HAP-1 (cell line): ENCODE measurements at regions not wholly inside any gene's neighbourhood (a gene's known extent, or its start where the extent isn't known, plus 50 kb on each side); places are given as distances from the start of the nearest gene placed in this dataset.
A peak's percentile ranks its signal among the peaks of the same experiment; 100 is the strongest.

Experiments used
- DNase-seq, 2 experiments: peaks; one replicate each; pipeline ENCODE4 v3.0.0-alpha.2; 2016 to 2020; ENCODE audit warnings: low spot score in 2 of 2
- H3K27me3 ChIP-seq: fragments of 250-450 bp; sonication (Bioruptor Pico); 2 replicates; pipeline ENCODE4 v1.5.1; 2020; ENCODE audit warnings: low read depth, mild to moderate bottlenecking, moderate library complexity
- H3K36me3 ChIP-seq: fragments of 250-450 bp; sonication (Bioruptor Pico); replicated peaks from 2 replicates; pipeline ENCODE4 v1.5.1; 2020; ENCODE audit warnings: mild to moderate bottlenecking
- H3K4me1 ChIP-seq: fragments of 250-450 bp; sonication (Bioruptor Pico); 2 replicates; pipeline ENCODE4 v1.5.1; 2020; ENCODE audit warnings: mild to moderate bottlenecking
- H3K4me3 ChIP-seq: fragments of 250-450 bp; sonication (Bioruptor Pico); 2 replicates; pipeline ENCODE4 v1.5.1; 2020; ENCODE audit warnings: mild to moderate bottlenecking, moderate library complexity
- H3K9me3 ChIP-seq: fragments of 250-450 bp; sonication (Bioruptor Pico); 2 replicates; pipeline ENCODE4 v1.5.1; 2020; ENCODE audit warnings: mild to moderate bottlenecking, moderate library complexity
- in situ Hi-C: fragments of 300-500 bp; cut with MboI; formaldehyde crosslinking; loops from 3 replicates; pipeline ENCODE4 v1.14.3; 2020; ENCODE audit warnings: low sequenced_read_pairs, inconsistent platforms, mixed read lengths

GRCh38 chr6:22852101-22852500 is 282.7 kb downstream of the HDGFL1 start:
- H3K4me1 ChIP-seq, result no peaks in the 10 kb centered on the region
- H3K27me3 ChIP-seq, result no peaks in the 10 kb centered on the region
- no peaks in the 10 kb centered on the region for H3K36me3 ChIP-seq
- no peak for DNase-seq
- H3K9me3 ChIP-seq, result no peaks in the 10 kb centered on the region
- in situ Hi-C loops, result no loop called here
- no peak overlapping the region for H3K4me3 ChIP-seq

- in situ Hi-C loops, result no loop called here
- Histone ChIP-seq H3K4me3 (no peak overlapping the region), H3K4me1 (peaks cover 19% of the 10 kb centered on the region)
Measured at GRCh38 chr6:22873513-22874136, 304.3 kb downstream of the HDGFL1 start.

GRCh38 chr6:22875845-22876244 is 306.5 kb downstream of the HDGFL1 start:
- H3K4me1 ChIP-seq, result peaks cover 32% of the 10 kb centered on the region
- no peak overlapping the region for H3K4me3 ChIP-seq
- H3K36me3 ChIP-seq, result no peaks in the 10 kb centered on the region
- peaks cover 4% of the 10 kb centered on the region for H3K9me3 ChIP-seq
- H3K27me3 ChIP-seq, result no peaks in the 10 kb centered on the region
- in situ Hi-C loops, result no loop called here
- no peak for DNase-seq

More at GRCh38 chr6:22873513-22874136, 304.3 kb downstream of the HDGFL1 start:
- Histone ChIP-seq H3K36me3 (no peaks in the 10 kb centered on the region), H3K27me3 (no peaks in the 10 kb centered on the region), H3K9me3 (peaks cover 4% of the 10 kb centered on the region)
- DNase-seq, result no peak

- in situ Hi-C loops, result no loop called here
Measured at GRCh38 chr6:22878324-22878701, 308.9 kb downstream of the HDGFL1 start.

GRCh38 chr6:22878706-22879105 is 309.3 kb downstream of the HDGFL1 start:
- Histone ChIP-seq H3K9me3 (peaks cover 4% of the 10 kb centered on the region), H3K27me3 (no peaks in the 10 kb centered on the region), H3K4me3 (no peak overlapping the region), H3K4me1 (peaks cover 37% of the 10 kb centered on the region), H3K36me3 (no peaks in the 10 kb centered on the region)
- in situ Hi-C loops, result no loop called here
- no peak for DNase-seq

More at GRCh38 chr6:22878324-22878701, 308.9 kb downstream of the HDGFL1 start:
- DNase-seq, result peak in 1 of 2 experiments; percentile 56
- H3K4me3 ChIP-seq, result no peak overlapping the region
- peaks cover 4% of the 10 kb centered on the region for H3K9me3 ChIP-seq
- H3K36me3 ChIP-seq, result no peaks in the 10 kb centered on the region
- no peaks in the 10 kb centered on the region for H3K27me3 ChIP-seq
- peaks cover 37% of the 10 kb centered on the region for H3K4me1 ChIP-seq

GRCh38 chr6:22880686-22881433 is 311.5 kb downstream of the HDGFL1 start:
- in situ Hi-C loops, result no loop called here
- Histone ChIP-seq H3K9me3 (no peaks in the 10 kb centered on the region; the same call in 1 of the 2 replicates), H3K4me1 (peaks cover 37% of the 10 kb centered on the region), H3K36me3 (no peaks in the 10 kb centered on the region), H3K4me3 (no peak overlapping the region), H3K27me3 (no peaks in the 10 kb centered on the region)
- no peak for DNase-seq

GRCh38 chr6:22882581-22882980 is 313.2 kb downstream of the HDGFL1 start:
- H3K4me3 ChIP-seq, result no peak overlapping the region
- in situ Hi-C loops, result no loop called here
- H3K9me3 ChIP-seq, result no peaks in the 10 kb centered on the region
- H3K4me1 ChIP-seq, result peaks cover 28% of the 10 kb centered on the region
- DNase-seq, result no peak
- no peaks in the 10 kb centered on the region for H3K27me3 ChIP-seq
- no peaks in the 10 kb centered on the region for H3K36me3 ChIP-seq

GRCh38 chr6:22883061-22883717 is 313.8 kb downstream of the HDGFL1 start:
- peaks cover 30% of the 10 kb centered on the region for H3K4me1 ChIP-seq
- H3K27me3 ChIP-seq, result no peaks in the 10 kb centered on the region
- H3K9me3 ChIP-seq, result no peaks in the 10 kb centered on the region
- H3K36me3 ChIP-seq, result no peaks in the 10 kb centered on the region
- H3K4me3 ChIP-seq, result no peak overlapping the region
- no peak for DNase-seq
- in situ Hi-C loops, result no loop called here

GRCh38 chr6:22884456-22884855 is 315.1 kb downstream of the HDGFL1 start:
- no peaks in the 10 kb centered on the region for H3K36me3 ChIP-seq
- in situ Hi-C loops, result no loop called here
- no peaks in the 10 kb centered on the region for H3K9me3 ChIP-seq
- no peak for DNase-seq
- H3K27me3 ChIP-seq, result no peaks in the 10 kb centered on the region
- H3K4me3 ChIP-seq, result no peak overlapping the region
- H3K4me1 ChIP-seq, result peaks cover 20% of the 10 kb centered on the region

GRCh38 chr6:22886650-22887581 is 317.6 kb downstream of the HDGFL1 start:
- Histone ChIP-seq H3K27me3 (no peaks in the 10 kb centered on the region), H3K4me1 (peaks cover 10% of the 10 kb centered on the region), H3K4me3 (no peak overlapping the region), H3K9me3 (no peaks in the 10 kb centered on the region), H3K36me3 (no peaks in the 10 kb centered on the region)
- peak; percentile 23 to 81 for DNase-seq
- in situ Hi-C loops, result no loop called here

- no peak for DNase-seq
- Histone ChIP-seq H3K27me3 (no peaks in the 10 kb centered on the region), H3K4me3 (no peak overlapping the region), H3K36me3 (no peaks in the 10 kb centered on the region), H3K4me1 (peaks cover 10% of the 10 kb centered on the region), H3K9me3 (no peaks in the 10 kb centered on the region)
- in situ Hi-C loops, result no loop called here
Measured at GRCh38 chr6:22888163-22888752, 318.9 kb downstream of the HDGFL1 start.

- DNase-seq, result no peak
- Histone ChIP-seq H3K4me1 (peaks cover 7% of the 10 kb centered on the region), H3K27me3 (no peaks in the 10 kb centered on the region), H3K36me3 (no peaks in the 10 kb centered on the region), H3K9me3 (no peaks in the 10 kb centered on the region), H3K4me3 (no peak overlapping the region)
- in situ Hi-C loops, result no loop called here
Measured at GRCh38 chr6:22891934-22892333, 322.6 kb downstream of the HDGFL1 start.

GRCh38 chr6:22892452-22892851 is 323.1 kb downstream of the HDGFL1 start:
- in situ Hi-C loops, result no loop called here
- Histone ChIP-seq H3K36me3 (no peaks in the 10 kb centered on the region), H3K4me1 (peaks cover 5% of the 10 kb centered on the region), H3K4me3 (no peak overlapping the region), H3K9me3 (no peaks in the 10 kb centered on the region), H3K27me3 (no peaks in the 10 kb centered on the region)
- no peak for DNase-seq
